ENCODE measurements at regions not wholly inside any gene's neighbourhood (a gene's known extent, or its start where the extent isn't known, plus 50 kb on each side); places are given as distances from the start of the nearest gene placed in this dataset.

DNA sequence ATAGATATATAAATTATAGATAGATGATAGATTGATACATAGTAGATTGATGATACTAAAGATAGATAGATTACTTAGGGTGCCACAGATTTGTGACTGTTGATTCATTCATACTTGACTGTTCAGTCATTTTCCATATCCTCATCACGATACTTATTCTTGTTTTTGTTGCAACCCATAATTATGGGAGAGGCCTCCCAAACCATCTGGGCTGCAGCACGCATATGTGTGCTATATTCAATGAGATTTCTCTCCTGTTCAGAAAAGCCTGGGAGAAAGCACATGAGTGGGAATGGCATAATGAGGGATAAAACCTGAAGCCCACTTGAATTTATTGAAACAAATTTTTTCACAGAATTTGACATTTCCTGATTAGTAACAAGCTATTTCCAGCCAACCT is 346.4 kb upstream of the PRKX start:
- TF ChIP-seq POLR2A (IDR thresholded peaks at IDR 0.05; ENCODE audit: low read depth, low read length) (no peak), JUN (IDR thresholded peaks at IDR 0.05; ENCODE audit: borderline replicate concordance, insufficient read depth, insufficient read length, low read depth) (no peak), EZH2 (IDR thresholded peaks at IDR 0.05; ENCODE audit: borderline replicate concordance, low read depth, low read length, severe bottlenecking) (no peak), POLR2AphosphoS5 (IDR thresholded peaks at IDR 0.05; ENCODE audit: insufficient read depth, low read depth, low read length) (no peak), MYC (IDR thresholded peaks at IDR 0.05; ENCODE audit: low read depth, low read length) (no peak)
- TF ChIP-seq, protein P1, sequence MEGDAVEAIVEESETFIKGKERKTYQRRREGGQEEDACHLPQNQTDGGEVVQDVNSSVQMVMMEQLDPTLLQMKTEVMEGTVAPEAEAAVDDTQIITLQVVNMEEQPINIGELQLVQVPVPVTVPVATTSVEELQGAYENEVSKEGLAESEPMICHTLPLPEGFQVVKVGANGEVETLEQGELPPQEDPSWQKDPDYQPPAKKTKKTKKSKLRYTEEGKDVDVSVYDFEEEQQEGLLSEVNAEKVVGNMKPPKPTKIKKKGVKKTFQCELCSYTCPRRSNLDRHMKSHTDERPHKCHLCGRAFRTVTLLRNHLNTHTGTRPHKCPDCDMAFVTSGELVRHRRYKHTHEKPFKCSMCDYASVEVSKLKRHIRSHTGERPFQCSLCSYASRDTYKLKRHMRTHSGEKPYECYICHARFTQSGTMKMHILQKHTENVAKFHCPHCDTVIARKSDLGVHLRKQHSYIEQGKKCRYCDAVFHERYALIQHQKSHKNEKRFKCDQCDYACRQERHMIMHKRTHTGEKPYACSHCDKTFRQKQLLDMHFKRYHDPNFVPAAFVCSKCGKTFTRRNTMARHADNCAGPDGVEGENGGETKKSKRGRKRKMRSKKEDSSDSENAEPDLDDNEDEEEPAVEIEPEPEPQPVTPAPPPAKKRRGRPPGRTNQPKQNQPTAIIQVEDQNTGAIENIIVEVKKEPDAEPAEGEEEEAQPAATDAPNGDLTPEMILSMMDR (IDR thresholded peaks at IDR 0.05; ENCODE audit: extremely low read depth in 1 of 2, insufficient read depth in 1 of 2, low read depth in 1 of 2, low read length in 2 of 2): no peak
- TF ChIP-seq, protein P2, sequence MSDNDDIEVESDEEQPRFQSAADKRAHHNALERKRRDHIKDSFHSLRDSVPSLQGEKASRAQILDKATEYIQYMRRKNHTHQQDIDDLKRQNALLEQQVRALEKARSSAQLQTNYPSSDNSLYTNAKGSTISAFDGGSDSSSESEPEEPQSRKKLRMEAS (IDR thresholded peaks at IDR 0.05; ENCODE audit: insufficient read depth, insufficient read length): no peak
